ENCODE measurements at regions not wholly inside any gene's neighbourhood (a gene's known extent, or its start where the extent isn't known, plus 50 kb on each side); places are given as distances from the start of the nearest gene placed in this dataset.

DNA sequence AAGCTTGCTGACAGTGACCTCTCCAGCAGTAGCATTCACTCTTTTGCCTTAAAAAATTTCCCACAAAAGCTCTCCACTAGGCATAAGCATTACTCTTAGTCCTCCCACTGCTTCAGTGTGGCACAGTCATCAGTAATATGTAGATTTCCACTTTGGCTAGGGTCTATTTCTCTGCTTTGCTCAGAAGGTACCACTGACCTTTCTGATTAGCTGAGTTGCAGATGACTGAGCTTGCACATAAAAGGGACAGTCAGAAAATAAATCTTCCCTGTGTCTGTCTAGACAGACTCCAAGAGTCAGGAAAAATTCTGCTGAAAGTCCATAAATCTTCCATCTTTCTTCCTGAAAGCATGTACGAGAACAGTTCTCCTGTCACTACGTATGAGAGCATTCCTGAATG is 56.6 kb upstream of the APP start:
- Histone ChIP-seq H3K9ac (ENCODE audit: insufficient read length) (no peak overlapping the region), H3K27ac (no peak overlapping the region), H3K36me3 (ENCODE audit: insufficient read depth, low read length) (no peaks in the 10 kb centered on the region), H3K4me3 (no peak overlapping the region), H3K9me3 (ENCODE audit: low read depth, low read length) (no peaks in the 10 kb centered on the region)
- no peak for DNase-seq (ENCODE audit: low read depth, low spot score)
- TF ChIP-seq FOXP2 (optimal IDR thresholded peaks at IDR 0.05; ENCODE audit: control extremely low read depth, extremely low read length, insufficient read depth): no peak
- TF ChIP-seq EZH2 (IDR thresholded peaks at IDR 0.05): no peak
- TF ChIP-seq POLR2AphosphoS5 (IDR thresholded peaks at IDR 0.05; ENCODE audit: borderline replicate concordance, low read depth, low read length): no peak

DNA sequence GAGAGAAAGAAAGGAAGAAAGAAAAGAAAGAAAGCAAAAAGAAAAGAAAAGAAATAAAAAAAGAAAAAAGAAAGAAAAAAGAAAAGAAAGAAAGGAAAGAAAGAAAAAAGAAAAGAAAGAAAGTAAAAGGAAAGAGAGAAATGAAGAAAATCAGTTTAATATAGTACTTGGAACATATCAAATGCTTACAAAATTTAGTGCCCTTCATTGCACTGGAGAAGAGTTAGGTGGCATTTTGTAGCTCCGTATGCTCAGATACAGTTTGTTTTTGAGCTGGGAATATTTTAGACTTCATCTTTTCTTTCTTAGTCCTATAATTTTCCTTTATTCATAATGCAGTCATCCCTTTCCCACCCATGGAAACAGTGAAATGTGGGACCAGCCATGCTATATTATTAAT is 56.2 kb upstream of the APP start:
- Histone ChIP-seq H3K9me3 (ENCODE audit: low read depth, low read length) (no peaks in the 10 kb centered on the region), H3K4me3 (no peak overlapping the region), H3K36me3 (ENCODE audit: insufficient read depth, low read length) (no peaks in the 10 kb centered on the region), H3K9ac (ENCODE audit: insufficient read length) (no peak overlapping the region), H3K27ac (no peak overlapping the region)
- TF ChIP-seq POLR2AphosphoS5 (IDR thresholded peaks at IDR 0.05; ENCODE audit: borderline replicate concordance, low read depth, low read length) (no peak), FOXP2 (optimal IDR thresholded peaks at IDR 0.05; ENCODE audit: control extremely low read depth, extremely low read length, insufficient read depth) (no peak), EZH2 (IDR thresholded peaks at IDR 0.05) (no peak)
- DNase-seq (ENCODE audit: low read depth, low spot score): no peak

- H3K36me3 ChIP-seq (ENCODE audit: insufficient read depth, low read length): no peaks in the 10 kb centered on the region
- H3K27ac ChIP-seq: no peak overlapping the region
- no peak for DNase-seq (ENCODE audit: low read depth, low spot score)
- no peak overlapping the region for H3K4me3 ChIP-seq
- H3K9me3 ChIP-seq (ENCODE audit: low read depth, low read length): no peaks in the 10 kb centered on the region
- H3K9ac ChIP-seq (ENCODE audit: insufficient read length): no peak overlapping the region
- no peak for TF ChIP-seq POLR2AphosphoS5 (IDR thresholded peaks at IDR 0.05; ENCODE audit: borderline replicate concordance, low read depth, low read length)
- no peak for TF ChIP-seq EZH2 (IDR thresholded peaks at IDR 0.05)
- no peak for TF ChIP-seq FOXP2 (optimal IDR thresholded peaks at IDR 0.05; ENCODE audit: control extremely low read depth, extremely low read length, insufficient read depth)
These were observed 54.5 kb upstream of the APP start for GRCh38 chr21:26225046-26225445.

- Histone ChIP-seq H3K9ac (ENCODE audit: insufficient read length) (no peak overlapping the region), H3K27ac (no peak overlapping the region), H3K9me3 (ENCODE audit: low read depth, low read length) (no peaks in the 10 kb centered on the region), H3K4me3 (no peak overlapping the region), H3K36me3 (ENCODE audit: insufficient read depth, low read length) (no peaks in the 10 kb centered on the region)
- DNase-seq (ENCODE audit: low read depth, low spot score): no peak
- TF ChIP-seq FOXP2 (optimal IDR thresholded peaks at IDR 0.05; ENCODE audit: control extremely low read depth, extremely low read length, insufficient read depth) (no peak), POLR2AphosphoS5 (IDR thresholded peaks at IDR 0.05; ENCODE audit: borderline replicate concordance, low read depth, low read length) (no peak), EZH2 (IDR thresholded peaks at IDR 0.05) (no peak)
These were observed 53.8 kb upstream of the APP start for GRCh38 chr21:26224366-26224765.

Measured in SK-N-MC (cell line).